Neural progenitor cell (in vitro differentiated cells): ENCODE measurements at regions not wholly inside any gene's neighbourhood (a gene's known extent, or its start where the extent isn't known, plus 50 kb on each side); places are given as distances from the start of the nearest gene placed in this dataset.

Experiments used
- DNase-seq: peaks from one replicate; pipeline ENCODE4 v3.0.0-alpha.2; 2016; ENCODE audit warnings: low spot score
- H2AFZ ChIP-seq: fragments of 200-600 bp; sonication (generic); replicated peaks from 2 replicates; pipeline ENCODE4 v1.6.1; 2016; ENCODE audit warnings: antibody characterized with exemption
- H3F3A ChIP-seq: fragments of 200-600 bp; sonication (generic); 2 replicates; pipeline ENCODE4 v1.6.1; 2016; ENCODE audit warnings: antibody characterized with exemption, low read depth
- H3K27ac ChIP-seq: fragments of 200-600 bp; sonication (generic); 2 replicates; pipeline ENCODE4 v1.5.1; 2016; ENCODE audit warnings: mild to moderate bottlenecking
- H3K27me3 ChIP-seq: fragments of 200-600 bp; sonication (generic); 2 replicates; pipeline ENCODE4 v1.6.1; 2016; ENCODE audit warnings: mild to moderate bottlenecking, moderate library complexity
- H3K36me3 ChIP-seq: fragments of 200-600 bp; sonication (generic); 2 replicates; pipeline ENCODE4 v1.5.1; 2016
- H3K4me1 ChIP-seq: fragments of 200-600 bp; sonication (generic); 2 replicates; pipeline ENCODE4 v1.6.1; 2016; ENCODE audit warnings: mixed run types
- H3K4me2 ChIP-seq: fragments of 200-600 bp; sonication (generic); 2 replicates; pipeline ENCODE4 v1.6.1; 2016
- H3K4me3 ChIP-seq: fragments of 200-600 bp; sonication (generic); 2 replicates; pipeline ENCODE4 v1.5.1; 2016
- H3K79me2 ChIP-seq: fragments of 200-600 bp; sonication (generic); 2 replicates; pipeline ENCODE4 v1.6.1; 2016; ENCODE audit warnings: low read depth
- H3K9ac ChIP-seq: fragments of 200-600 bp; sonication (generic); 2 replicates; pipeline ENCODE4 v1.6.1; 2016
- H3K9me3 ChIP-seq: fragments of 200-600 bp; sonication (generic); 2 replicates; pipeline ENCODE4 v1.5.1; 2016; ENCODE audit warnings: low read depth
- H4K20me1 ChIP-seq: fragments of 200-600 bp; sonication (generic); 2 replicates; pipeline ENCODE4 v1.6.1; 2016; ENCODE audit warnings: low read depth
- H3K27ac Mint-ChIP-seq: 3 replicates; pipeline ENCODE4 v1.8.0; 2021; ENCODE audit warnings: mixed read lengths
- H3K27me3 Mint-ChIP-seq: 2 replicates; pipeline ENCODE4 v1.8.0; 2022; ENCODE audit warnings: low read depth, mild to moderate bottlenecking, inconsistent platforms, moderate library complexity, mixed read lengths; ENCODE audit not compliant: insufficient read depth
- H3K36me3 Mint-ChIP-seq: 3 replicates; pipeline ENCODE4 v1.8.0; 2021; ENCODE audit warnings: mixed read lengths
- H3K4me1 Mint-ChIP-seq: 3 replicates; pipeline ENCODE4 v1.8.0; 2021; ENCODE audit warnings: mixed read lengths
- H3K4me3 Mint-ChIP-seq: 3 replicates; pipeline ENCODE4 v1.8.0; 2021; ENCODE audit warnings: mild to moderate bottlenecking, moderate library complexity, mixed read lengths
- H3K9me3 Mint-ChIP-seq: 3 replicates; pipeline ENCODE4 v1.8.0; 2020; ENCODE audit warnings: mixed read lengths
- CTCF ChIP-seq: fragments of 200-600 bp; sonication (generic); IDR thresholded peaks from 2 replicates; pipeline ENCODE4 v1.5.1; 2017; ENCODE audit warnings: antibody characterized with exemption, mild to moderate bottlenecking
- EZH2 ChIP-seq: fragments of 200-600 bp; sonication (generic); IDR thresholded peaks from 2 replicates; pipeline ENCODE4 v1.6.1; 2017; ENCODE audit warnings: antibody characterized with exemption, mild to moderate bottlenecking, moderate library complexity
- EZH2phosphoT487 ChIP-seq: fragments of 200-600 bp; sonication (generic); IDR thresholded peaks from 2 replicates; pipeline ENCODE4 v1.6.1; 2017; ENCODE audit warnings: antibody characterized with exemption

DNA sequence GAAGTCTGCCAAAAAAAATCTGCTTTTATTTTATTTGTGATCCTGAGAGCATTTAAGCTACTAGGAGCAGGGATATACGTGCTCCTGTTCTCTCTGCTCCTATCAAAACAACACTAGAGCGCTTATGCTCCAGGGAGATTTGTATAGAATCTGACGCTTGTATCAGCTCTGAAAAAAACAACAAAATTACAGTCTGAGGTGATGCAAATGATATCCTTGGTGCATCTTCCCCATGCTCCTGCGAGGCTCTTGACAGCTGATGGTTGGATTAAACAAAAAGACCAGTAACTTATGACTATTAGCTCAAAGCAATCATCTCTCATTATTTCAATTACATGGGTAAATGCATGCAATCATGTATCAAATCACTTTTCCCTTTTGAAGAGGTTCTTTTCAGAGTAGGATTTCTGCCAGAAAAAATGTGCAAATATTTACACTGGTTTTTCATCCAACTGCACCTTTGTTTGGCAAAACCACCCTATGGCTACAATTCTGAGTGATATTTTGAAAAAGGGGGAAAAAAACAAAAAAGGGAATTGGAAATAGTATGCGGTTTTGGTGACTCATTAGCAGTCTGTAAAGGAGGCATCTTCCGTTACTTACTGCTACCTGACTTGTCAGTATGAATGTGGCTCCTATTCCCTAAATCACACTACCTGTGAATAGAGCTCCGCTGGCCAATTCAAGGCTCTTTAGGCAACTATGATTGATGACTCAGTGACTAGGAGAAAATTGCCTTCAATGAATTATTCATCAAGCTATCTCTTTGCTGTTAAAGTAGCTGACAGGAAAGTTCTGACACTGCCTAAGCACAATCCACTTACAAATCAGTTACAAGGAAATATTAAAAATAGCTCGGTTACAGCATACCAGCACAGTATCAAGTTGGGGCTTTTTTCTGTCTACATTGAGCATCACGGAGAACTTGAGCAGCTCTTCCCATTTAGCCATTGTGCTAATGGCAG is 450.0 kb downstream of the FOXG1 start:
- H3K27me3 Mint-ChIP-seq: peaks cover 10% of the 10 kb centered on the region
- no peak overlapping the region for H3K4me3 Mint-ChIP-seq
- Histone ChIP-seq H3K9me3 (no peaks in the 10 kb centered on the region), H3K4me3 (no peak overlapping the region), H3K27me3 (no peaks in the 10 kb centered on the region), H3K4me1 (no peaks in the 10 kb centered on the region), H3K36me3 (no peaks in the 10 kb centered on the region), H2AFZ (no peak overlapping the region), H3K9ac (no peak overlapping the region), H3K4me2 (no peak overlapping the region), H3F3A (no peaks in the 10 kb centered on the region), H4K20me1 (no peaks in the 10 kb centered on the region), H3K27ac (no peak overlapping the region), H3K79me2 (no peaks in the 10 kb centered on the region)
- H3K36me3 Mint-ChIP-seq: no peaks in the 10 kb centered on the region
- H3K4me1 Mint-ChIP-seq: peaks cover 35% of the 10 kb centered on the region
- H3K9me3 Mint-ChIP-seq: no peaks in the 10 kb centered on the region
- H3K27ac Mint-ChIP-seq: no peak overlapping the region
- TF ChIP-seq EZH2phosphoT487 (no peak), CTCF (no peak), EZH2 (no peak)
- DNase-seq: no peak

DNA sequence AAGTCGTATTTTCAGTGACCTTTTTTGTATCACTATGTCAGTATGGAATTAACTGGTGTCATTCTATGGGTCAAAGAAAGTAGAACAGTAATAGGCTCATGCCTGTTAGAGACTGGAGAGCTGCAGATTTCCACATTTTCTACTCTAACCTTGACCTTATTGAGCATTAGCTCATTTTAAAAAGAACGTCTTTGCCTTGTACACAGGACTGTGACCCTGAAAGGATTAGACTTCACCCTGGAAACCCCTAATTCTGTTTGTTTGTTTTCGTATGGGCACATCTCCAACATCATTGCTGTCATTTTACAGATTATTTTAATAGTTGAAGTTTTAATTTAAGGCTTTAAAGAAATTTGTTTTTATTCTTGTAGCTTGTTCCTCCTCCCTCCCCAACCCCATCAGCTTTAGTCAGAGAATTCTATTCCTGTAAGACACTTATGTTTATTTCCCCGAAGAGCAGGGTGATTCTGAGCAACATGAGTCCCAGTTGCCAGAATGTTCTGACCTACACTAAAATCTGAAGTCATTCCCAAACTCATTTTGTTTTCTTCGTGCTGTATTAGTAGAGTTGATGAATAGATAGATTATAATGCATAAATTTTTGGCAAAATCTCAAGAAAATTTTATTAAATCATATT is 451.3 kb downstream of the FOXG1 start:
- no peak overlapping the region for H3K4me3 ChIP-seq
- peaks cover 32% of the 10 kb centered on the region for H3K4me1 Mint-ChIP-seq
- no peaks in the 10 kb centered on the region for H3K9me3 ChIP-seq
- no peaks in the 10 kb centered on the region for H3K79me2 ChIP-seq
- DNase-seq: no peak
- no peaks in the 10 kb centered on the region for H3F3A ChIP-seq
- H3K36me3 ChIP-seq: no peaks in the 10 kb centered on the region
- no peaks in the 10 kb centered on the region for H3K9me3 Mint-ChIP-seq
- no peak overlapping the region for H3K4me2 ChIP-seq
- no peaks in the 10 kb centered on the region for H3K4me1 ChIP-seq
- H3K27me3 ChIP-seq: no peaks in the 10 kb centered on the region
- no peak overlapping the region for H3K9ac ChIP-seq
- H4K20me1 ChIP-seq: no peaks in the 10 kb centered on the region
- H3K36me3 Mint-ChIP-seq: no peaks in the 10 kb centered on the region
- peaks cover 10% of the 10 kb centered on the region for H3K27me3 Mint-ChIP-seq
- no peak overlapping the region for H3K4me3 Mint-ChIP-seq
- no peak overlapping the region for H2AFZ ChIP-seq
- no peak overlapping the region for H3K27ac Mint-ChIP-seq
- no peak overlapping the region for H3K27ac ChIP-seq
- TF ChIP-seq CTCF (no peak), EZH2phosphoT487 (no peak), EZH2 (no peak)

DNA sequence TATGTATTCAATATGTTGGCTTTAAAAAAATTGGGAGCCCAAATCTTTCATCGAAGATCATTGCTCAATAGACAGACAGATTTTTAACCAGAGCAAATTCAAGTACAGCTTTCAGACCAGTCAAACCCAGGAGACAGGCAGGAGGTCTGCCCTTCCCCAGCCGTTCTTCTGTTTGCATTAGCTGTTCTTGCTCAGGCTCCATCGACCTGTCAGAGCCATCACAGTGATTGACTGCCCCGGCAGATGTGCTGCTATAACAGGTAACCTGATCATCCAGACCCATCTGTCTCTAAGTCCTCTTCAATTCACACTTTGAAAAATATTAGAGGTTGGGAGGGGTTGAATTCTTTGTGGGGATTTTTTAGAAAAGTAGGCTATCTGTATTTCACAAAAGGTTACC is 453.5 kb downstream of the FOXG1 start:
- Histone ChIP-seq H3K27me3 (no peaks in the 10 kb centered on the region), H3K4me3 (no peak overlapping the region), H3K27ac (no peak overlapping the region), H3K36me3 (no peaks in the 10 kb centered on the region), H3K4me1 (no peaks in the 10 kb centered on the region), H3K9me3 (no peaks in the 10 kb centered on the region), H3K9ac (no peak overlapping the region), H3F3A (no peaks in the 10 kb centered on the region), H3K79me2 (no peaks in the 10 kb centered on the region), H3K4me2 (no peak overlapping the region), H2AFZ (no peak overlapping the region), H4K20me1 (no peaks in the 10 kb centered on the region)
- Mint-ChIP-seq H3K36me3 (no peaks in the 10 kb centered on the region), H3K4me3 (no peak overlapping the region), H3K27me3 (peaks cover 15% of the 10 kb centered on the region), H3K4me1 (peaks cover 32% of the 10 kb centered on the region), H3K9me3 (no peaks in the 10 kb centered on the region), H3K27ac (no peak overlapping the region)
- no peak for DNase-seq
- TF ChIP-seq CTCF (no peak), EZH2 (no peak), EZH2phosphoT487 (no peak)
